ENCODE measurements at regions not wholly inside any gene's neighbourhood (a gene's known extent, or its start where the extent isn't known, plus 50 kb on each side); places are given as distances from the start of the nearest gene placed in this dataset.

DNA sequence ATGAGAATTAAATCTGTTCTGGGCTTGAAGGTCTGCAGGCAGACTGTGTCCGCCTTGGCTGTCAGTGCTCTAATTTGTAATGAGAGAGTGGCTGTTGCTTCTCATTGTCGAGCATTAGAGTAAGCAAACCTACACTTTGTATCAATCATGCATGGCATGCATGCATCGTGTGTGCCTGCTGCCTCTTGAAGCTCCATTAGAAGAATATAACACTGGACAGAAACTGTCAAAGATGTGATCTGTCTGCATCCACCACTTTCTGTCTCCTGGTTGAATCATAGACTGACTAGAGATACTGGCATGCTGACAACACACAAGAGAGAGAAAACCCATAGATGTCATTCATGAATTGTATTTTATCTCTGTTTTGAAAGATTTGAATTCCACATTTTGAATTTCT, 275.0 kb upstream of the NXPH2 start:
- H3K27ac ChIP-seq: no peak overlapping the region
- H3K9me3 ChIP-seq: no peaks in the 10 kb centered on the region
- no peak overlapping the region for H3K4me3 ChIP-seq
- H3K27me3 ChIP-seq (ENCODE audit: insufficient read depth in 3 of 3, low read length in 2 of 3): no peaks in the 10 kb centered on the region
- no peaks in the 10 kb centered on the region for H3K4me1 ChIP-seq
- ATAC-seq (no peak), DNase-seq (no peak)
- intact Hi-C loops (cut with DNase I): no loop called here
- 42 to 48% (median 45%) methylated on average over 3 of the region's 3 CpGs for WGBS, 3 donors
- no peaks in the 10 kb centered on the region for H3K36me3 ChIP-seq (ENCODE audit: insufficient read depth in 1 of 2, low read depth in 1 of 2)
- TF ChIP-seq, protein P1, sequence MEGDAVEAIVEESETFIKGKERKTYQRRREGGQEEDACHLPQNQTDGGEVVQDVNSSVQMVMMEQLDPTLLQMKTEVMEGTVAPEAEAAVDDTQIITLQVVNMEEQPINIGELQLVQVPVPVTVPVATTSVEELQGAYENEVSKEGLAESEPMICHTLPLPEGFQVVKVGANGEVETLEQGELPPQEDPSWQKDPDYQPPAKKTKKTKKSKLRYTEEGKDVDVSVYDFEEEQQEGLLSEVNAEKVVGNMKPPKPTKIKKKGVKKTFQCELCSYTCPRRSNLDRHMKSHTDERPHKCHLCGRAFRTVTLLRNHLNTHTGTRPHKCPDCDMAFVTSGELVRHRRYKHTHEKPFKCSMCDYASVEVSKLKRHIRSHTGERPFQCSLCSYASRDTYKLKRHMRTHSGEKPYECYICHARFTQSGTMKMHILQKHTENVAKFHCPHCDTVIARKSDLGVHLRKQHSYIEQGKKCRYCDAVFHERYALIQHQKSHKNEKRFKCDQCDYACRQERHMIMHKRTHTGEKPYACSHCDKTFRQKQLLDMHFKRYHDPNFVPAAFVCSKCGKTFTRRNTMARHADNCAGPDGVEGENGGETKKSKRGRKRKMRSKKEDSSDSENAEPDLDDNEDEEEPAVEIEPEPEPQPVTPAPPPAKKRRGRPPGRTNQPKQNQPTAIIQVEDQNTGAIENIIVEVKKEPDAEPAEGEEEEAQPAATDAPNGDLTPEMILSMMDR (IDR thresholded peaks at IDR 0.05): no peak

DNA sequence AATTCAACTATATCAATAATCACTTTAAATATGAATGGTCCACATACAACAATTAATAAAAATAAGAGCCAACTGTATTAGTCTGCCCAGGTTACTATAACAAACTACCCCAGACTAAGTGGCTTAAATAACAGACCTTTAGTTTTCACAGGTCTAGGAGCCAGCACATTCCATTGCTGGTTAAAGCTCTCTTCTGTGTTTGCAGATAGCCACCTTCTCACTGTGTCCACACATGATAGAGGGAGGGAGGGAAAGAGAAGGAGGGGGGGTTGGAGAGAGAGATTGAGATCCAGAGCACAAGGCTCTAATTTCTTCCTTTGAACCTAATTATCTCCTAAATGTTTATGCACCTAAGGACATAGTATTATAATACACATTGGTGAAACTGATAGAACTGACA, 267.8 kb upstream of the NXPH2 start:
- Histone ChIP-seq H3K4me1 (no peaks in the 10 kb centered on the region), H3K36me3 (ENCODE audit: insufficient read depth in 1 of 2, low read depth in 1 of 2) (no peaks in the 10 kb centered on the region), H3K27ac (no peak overlapping the region), H3K9me3 (no peaks in the 10 kb centered on the region), H3K4me3 (no peak overlapping the region), H3K27me3 (ENCODE audit: insufficient read depth in 3 of 3, low read length in 2 of 3) (no peaks in the 10 kb centered on the region)
- intact Hi-C loops (cut with DNase I): no loop called here
- TF ChIP-seq, protein P1 (IDR thresholded peaks at IDR 0.05): no peak
- DNase-seq (no peak), ATAC-seq (no peak)

DNA sequence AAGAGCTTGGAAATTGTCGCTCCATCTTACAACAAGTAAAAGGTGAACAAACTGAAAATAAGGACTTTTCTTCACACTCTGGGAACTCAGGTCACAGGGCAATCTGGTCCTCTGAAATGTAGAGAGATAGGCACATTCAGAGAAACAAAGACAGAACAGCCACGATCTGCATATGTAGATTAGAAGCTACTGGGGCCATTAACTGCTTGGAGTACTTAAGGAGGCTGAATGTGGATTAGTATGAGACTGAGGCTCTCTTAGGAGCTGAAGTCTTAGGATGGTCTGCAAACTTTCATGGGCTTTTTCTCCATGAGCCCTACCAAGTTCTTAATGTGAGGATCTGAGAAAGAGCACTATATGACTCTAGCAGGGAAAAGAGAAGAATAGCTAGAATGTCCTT, 265.3 kb upstream of the NXPH2 start:
- Histone ChIP-seq H3K27me3 (ENCODE audit: insufficient read depth in 3 of 3, low read length in 2 of 3) (no peaks in the 10 kb centered on the region), H3K4me1 (no peaks in the 10 kb centered on the region), H3K4me3 (no peak overlapping the region), H3K27ac (no peak overlapping the region), H3K36me3 (ENCODE audit: insufficient read depth in 1 of 2, low read depth in 1 of 2) (no peaks in the 10 kb centered on the region), H3K9me3 (no peaks in the 10 kb centered on the region)
- 62 to 71% (median 66%) methylated on average over 2 of the region's 2 CpGs for WGBS, 3 donors
- DNase-seq (no peak), ATAC-seq (no peak)
- TF ChIP-seq, protein P1 (IDR thresholded peaks at IDR 0.05): no peak
- intact Hi-C loops (cut with DNase I): no loop called here

DNA sequence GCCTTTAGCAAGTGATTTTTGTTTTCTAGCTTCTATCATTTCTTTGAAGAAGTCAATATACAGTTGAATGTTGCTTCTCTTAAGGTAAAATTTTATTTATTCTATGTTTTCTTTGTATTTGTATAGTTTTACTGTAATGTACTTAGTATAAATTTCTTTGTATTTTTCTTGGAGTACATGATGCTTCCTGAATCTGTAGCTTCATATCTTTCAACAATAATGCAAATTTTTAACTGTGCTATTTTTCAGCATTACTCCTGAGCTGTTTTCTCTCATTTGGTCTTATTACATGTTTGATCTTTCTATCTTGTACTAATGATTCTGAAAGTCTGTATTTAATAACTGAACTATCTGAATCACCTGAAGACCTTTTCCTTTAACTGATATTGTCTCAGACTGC, 253.9 kb upstream of the NXPH2 start:
- TF ChIP-seq, protein P1 (IDR thresholded peaks at IDR 0.05): no peak
- intact Hi-C loops (cut with DNase I): no loop called here
- no peak for DNase-seq
- Histone ChIP-seq H3K36me3 (ENCODE audit: insufficient read depth in 1 of 2, low read depth in 1 of 2) (no peaks in the 10 kb centered on the region), H3K4me1 (no peaks in the 10 kb centered on the region), H3K9me3 (no peaks in the 10 kb centered on the region), H3K4me3 (no peak overlapping the region), H3K27me3 (ENCODE audit: insufficient read depth in 3 of 3, low read length in 2 of 3) (no peaks in the 10 kb centered on the region), H3K27ac (no peak overlapping the region)
- ATAC-seq: no peak

DNA sequence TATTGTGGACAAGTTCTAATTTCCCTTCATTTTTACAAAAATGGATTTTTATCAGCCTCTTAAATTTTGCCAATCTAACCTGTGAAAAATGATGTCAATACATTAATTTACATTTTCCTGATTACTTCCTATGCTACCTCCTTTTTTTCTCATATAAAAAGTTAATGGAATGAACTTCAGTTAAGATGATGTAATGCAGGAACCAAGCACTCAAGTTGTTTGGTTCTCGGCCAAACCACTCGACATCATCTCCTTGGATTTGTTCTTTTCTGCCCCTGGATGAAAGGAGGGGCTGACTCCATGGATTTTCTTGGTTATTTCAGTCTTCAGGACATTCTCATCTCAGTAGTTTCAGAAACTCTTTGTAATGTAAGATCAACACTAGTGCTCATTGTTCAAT, 253.1 kb upstream of the NXPH2 start:
- Histone ChIP-seq H3K27me3 (ENCODE audit: insufficient read depth in 3 of 3, low read length in 2 of 3) (no peaks in the 10 kb centered on the region), H3K36me3 (ENCODE audit: insufficient read depth in 1 of 2, low read depth in 1 of 2) (no peaks in the 10 kb centered on the region), H3K27ac (no peak overlapping the region), H3K4me3 (no peak overlapping the region), H3K9me3 (no peaks in the 10 kb centered on the region), H3K4me1 (no peaks in the 10 kb centered on the region)
- 29 to 35% (median 31%) methylated on average over 2 of the region's 2 CpGs for whole genome bisulfite sequencing, 3 donors
- ATAC-seq (no peak), DNase-seq (no peak)
- TF ChIP-seq, protein P1 (IDR thresholded peaks at IDR 0.05): no peak
- intact Hi-C loops (cut with DNase I): no loop called here

All from psoas muscle (tissue), 7 donors.